AG08395 (cell line): ENCODE measurements at regions not wholly inside any gene's neighbourhood (a gene's known extent, or its start where the extent isn't known, plus 50 kb on each side); places are given as distances from the start of the nearest gene placed in this dataset.
"Not testable (repeated sequence)": the region's sequence is repeated elsewhere in the genome, so short reads cannot be mapped to it uniquely, and the experiment has no call there.

Experiments
- DNase-seq: peaks from one replicate; pipeline ENCODE4 v3.0.0; 2012; ENCODE audit warnings: mixed read lengths, low spot score

DNA sequence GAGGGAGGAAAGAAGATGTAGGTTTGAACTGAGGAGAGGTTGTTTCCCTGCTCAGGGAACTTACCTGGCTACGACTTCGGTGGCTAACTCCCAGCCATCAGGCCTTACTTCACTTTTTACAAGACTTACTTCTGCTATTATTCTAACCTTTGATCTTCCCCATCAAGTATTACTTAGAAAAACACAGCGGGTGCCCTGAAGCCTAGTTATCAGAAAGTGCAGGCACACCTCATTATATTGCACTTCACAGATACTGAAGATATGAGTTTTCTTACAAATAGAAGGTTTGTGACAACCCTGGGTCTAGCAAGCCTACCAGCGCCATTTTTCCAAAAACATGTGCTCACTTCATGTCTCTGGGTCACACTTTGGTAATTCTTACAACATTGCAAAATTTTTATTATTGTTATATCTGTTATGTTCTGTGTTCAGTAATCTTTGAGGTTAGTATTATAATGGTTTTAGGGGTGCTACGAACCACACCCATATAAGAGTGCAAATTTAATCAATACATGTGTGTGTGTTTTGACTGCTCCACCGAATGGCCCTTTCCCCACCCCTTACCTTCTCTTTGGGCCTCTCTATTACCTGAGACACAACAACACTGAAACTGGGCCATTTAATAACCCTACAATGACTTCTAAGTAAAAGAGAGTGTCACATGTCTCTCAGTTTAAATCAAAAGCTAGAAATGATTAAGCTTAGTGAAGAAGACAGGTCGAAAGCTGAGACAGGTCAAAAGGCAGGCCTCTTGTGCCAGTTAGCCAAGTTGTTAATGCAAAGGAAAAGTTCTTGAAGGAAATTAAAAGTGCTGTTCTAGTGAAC, 2102.7 kb upstream of the WWC1 start:
- no peak for DNase-seq

DNA sequence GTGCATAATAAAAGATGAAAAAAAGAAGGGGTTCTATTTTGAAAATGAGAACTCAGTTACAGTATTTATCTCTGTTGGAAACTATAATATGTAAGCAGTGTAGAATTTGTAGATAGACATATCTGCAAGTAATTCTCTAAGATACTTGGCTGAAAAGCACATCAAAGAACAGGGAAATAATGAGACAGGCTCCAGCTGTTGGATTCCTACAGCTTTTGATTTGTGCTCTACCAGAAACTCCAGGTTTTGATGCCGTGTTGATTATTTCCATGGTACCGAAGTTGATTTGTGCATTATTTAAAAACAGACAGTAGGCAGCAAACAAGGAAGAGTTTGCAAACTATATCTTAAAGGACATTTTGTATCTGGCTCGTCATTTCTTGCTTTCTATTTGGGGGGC, 2098.7 kb upstream of the WWC1 start:
- DNase-seq: no peak

DNA sequence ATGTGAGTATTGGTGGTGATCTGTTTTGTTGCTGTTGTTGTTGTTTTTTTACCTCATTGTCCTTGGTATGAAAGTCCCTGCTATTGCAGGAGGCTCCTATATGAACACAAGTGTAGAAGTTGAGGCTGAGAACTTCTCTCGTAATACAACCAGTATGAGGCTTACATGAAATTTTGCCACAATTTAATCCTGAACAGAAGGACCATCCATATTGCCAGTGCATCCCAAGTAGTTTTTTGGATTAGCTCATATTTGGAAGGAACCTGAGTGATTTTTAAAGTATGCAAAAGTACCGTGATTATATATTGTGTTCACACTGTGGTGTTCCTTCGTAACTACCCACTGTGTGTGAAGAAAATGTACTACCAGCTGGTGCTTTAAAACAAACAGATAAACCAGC, 2095.5 kb upstream of the WWC1 start:
- no peak for DNase-seq

DNA sequence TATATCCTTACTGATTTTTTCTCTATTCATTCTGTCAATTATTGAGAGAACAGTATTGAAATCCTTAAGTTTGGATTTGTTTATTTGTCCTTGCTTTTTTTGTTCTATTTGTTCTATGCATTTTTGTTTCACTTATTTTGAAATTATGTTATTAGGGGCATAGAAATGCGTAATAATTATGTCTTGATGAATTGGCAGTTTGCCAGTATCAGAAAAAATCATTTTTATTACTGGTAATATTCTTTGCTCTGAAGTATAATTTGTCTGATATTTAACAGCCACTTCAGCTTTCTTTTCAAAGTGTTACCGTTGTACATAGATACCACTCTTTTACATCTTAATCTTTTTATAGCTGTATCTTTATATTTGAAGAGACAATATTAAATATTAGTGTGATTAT, 2090.9 kb upstream of the WWC1 start:
- no peak for DNase-seq

DNA sequence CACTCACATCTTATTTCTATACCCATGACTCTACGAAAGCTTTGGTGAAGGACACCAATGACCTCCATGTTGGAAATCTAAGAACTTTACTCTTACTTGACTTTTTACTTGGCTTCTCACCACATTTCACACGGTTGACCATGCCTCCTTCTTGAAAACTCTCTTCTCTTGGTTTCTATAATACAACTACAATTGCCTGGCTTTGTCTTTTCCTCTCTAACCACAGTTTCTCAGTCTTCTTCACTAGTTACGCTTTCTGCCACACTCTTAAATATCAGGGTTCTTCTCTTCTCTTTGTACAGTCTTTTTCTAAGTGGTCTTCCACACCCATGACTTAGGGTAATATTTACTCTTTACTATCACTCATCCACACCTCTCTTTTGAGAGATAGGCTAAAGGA, 2079.8 kb upstream of the WWC1 start:
- no peak for DNase-seq

DNA sequence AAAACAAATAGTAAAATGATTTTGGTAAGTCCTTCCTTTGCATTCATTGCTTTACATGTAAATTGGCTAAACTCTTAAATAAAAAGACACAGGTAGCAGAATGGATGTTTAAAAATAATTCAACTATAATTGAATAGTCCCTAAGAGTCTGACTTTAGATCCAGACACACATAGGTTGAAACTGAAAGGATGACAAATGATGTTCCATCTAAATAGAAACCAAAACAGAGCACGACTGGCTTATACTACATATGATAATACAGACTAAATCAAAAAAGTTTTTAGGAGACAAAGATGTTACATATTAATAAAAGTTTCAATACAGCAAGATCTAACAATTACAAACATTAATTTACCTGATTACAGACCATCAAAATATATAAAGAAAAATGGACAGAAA, 2055.1 kb upstream of the WWC1 start:
- no peak for DNase-seq

DNA sequence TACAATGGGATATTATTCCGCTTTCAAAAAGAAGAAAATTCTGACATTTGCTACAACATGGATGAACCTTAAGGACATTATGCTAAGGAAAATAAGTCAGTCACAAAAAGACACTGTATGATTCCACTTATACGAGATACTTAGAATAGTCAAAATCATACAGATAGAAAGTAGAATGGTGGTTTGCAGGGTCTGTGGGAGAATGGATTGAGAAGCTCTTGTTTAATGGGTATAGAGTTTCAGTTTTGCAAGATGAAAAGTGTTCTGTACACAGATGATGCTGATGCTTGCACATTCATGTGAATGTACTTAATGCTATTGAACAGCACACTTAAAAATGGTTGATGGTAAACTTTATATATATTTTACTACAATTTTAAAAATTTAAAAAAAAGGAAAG, 2050.7 kb upstream of the WWC1 start:
- DNase-seq: no peak

DNA sequence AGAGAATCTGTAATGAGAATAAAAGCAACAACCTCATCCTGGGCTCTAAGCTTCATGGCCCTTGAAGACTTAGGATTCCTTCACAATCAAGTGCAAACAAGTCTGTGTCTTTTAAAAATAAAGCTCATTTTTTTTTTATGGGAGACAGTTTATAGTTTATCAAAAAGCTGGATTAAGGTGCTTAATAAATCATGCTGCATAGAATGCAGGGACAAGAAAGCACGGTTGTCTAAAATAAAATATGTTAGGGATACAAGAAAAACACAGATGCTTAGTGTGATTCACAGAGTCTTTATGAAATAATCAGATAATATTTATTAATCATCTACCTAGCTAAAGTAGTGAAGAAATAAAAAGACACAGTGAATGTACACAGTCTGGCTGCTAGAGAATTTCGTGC, 2045.9 kb upstream of the WWC1 start:
- no peak for DNase-seq

DNA sequence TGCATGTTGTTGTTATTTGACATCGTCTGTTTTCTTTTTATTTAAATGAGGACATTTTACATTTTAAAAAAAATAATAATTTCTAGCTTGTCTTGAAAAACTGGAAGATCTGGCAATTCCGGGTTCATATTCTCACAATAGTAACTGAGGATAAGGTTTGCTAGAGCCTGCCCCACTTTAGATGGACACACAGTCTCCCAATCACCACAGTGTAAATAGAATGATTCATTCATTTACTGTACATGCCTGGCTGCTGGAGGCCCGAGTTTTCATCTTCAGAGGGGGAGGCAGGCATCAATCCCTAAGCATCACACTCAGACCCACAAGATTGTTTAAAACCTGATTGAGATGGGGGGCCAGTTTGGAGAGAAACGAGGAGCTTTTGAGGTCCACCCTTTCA, 2039.7 kb upstream of the WWC1 start:
- DNase-seq: no peak

DNA sequence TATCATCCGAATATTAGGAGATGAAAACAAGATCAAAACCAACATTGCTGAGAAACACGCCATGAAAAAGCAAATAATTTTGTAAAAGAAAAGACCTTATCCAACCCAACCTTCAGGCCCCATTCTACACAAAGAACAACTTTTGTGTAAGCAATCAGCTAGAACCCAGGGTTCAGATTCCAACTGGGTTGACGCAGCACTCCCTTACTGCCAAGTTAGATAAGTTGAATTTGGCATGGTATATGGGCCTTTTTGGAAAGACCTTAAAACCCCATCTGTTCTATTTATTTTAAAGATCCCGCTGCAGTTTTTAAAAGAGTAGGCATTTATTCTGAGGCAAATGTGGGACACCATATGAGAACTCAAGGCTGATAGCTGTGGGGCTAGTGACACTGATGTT, 2033.8 kb upstream of the WWC1 start:
- DNase-seq: no peak

DNA sequence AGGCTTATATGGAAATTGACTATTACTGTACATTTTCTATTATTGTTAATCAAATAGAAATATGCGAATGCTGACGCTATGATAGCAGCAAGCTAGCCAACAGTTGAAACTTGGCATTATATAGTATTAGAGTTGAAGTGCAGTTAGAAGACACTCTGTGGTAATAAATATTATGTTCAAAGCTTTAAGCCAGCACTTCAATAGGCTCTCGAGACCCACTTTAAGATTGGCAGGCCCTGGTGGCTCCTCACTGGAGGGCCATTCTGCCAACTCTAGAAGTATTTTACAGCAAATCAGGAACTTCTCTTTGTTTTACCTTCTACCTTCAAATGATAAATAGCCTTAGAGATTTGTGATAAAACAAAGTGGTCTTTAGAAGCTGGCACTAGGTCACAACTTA, 2029.0 kb upstream of the WWC1 start:
- DNase-seq: no peak

DNA sequence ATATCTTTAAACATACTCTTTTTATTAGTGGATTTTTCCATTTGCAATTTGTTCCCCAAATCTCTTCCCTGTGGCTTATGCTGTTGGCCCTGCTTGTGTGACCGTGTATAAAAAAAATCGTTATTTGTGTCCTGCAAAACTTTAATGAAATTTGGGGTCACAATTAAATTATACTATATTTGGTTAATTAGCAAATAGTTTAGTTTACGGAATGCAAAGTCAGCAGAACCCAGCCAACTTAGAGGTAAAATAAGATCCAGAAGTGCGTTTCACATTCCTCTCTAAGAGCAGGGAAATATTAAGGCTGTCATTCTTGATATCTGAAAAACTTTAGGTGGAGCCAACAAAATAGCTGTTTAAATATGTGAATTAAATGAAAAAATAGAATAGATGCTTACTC, 2023.5 kb upstream of the WWC1 start:
- no peak for DNase-seq

DNA sequence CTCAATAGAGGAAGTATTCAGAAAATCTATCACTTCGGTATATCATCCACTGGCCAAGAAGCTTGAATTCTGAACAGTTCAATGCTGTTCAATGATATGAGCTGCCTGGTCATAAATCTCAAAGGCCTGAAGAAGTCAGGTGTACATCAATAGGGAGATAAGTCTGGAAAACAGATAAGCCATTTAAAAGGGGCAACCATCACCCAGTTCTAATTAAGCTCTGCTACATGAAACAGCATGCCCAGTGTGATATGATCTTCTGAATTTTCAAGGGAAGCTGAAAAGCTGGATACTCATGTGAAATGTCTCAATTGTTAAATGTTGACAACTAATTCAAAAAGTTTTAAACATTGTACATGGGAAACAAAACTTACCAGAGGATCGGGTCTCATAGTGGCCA, 2020.7 kb upstream of the WWC1 start:
- no peak for DNase-seq

DNA sequence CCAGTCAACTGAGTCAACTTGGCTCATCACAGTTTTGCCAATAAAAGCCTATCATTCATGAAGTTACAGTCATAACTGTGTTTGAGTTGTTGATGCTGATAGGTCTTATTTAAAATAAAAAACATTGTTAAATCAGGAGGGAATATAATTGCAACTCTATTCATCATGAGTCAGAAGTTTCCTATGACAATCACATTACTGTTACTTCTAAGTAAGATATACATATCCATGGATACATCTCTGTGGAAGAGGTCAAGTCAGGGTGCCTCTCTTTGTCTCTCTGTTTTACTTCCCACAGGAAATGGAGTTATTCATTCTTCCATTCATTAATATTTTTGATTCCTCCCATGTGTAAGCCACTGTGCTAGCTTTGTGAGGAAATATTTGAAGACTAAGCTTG, 2015.4 kb upstream of the WWC1 start:
- no peak for DNase-seq

DNA sequence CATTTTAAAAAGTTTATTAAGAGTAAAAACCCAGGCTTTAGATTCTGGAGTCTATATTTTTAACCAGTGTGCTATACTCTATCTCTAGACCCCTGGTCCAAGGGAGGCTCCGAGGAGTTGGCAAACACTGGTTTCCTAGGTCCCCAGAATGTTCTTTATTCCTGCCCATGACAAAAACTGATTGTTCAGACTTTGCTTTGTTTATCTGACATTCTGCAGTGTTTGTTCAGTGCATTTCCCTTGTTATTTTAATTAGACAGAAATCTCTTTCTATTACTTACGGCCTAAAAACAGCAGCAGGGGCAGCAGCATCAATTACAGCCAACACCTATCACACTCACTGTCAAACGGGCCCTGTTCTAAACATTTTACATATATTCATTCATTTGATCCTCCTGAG, 2011.6 kb upstream of the WWC1 start:
- no peak for DNase-seq

DNA sequence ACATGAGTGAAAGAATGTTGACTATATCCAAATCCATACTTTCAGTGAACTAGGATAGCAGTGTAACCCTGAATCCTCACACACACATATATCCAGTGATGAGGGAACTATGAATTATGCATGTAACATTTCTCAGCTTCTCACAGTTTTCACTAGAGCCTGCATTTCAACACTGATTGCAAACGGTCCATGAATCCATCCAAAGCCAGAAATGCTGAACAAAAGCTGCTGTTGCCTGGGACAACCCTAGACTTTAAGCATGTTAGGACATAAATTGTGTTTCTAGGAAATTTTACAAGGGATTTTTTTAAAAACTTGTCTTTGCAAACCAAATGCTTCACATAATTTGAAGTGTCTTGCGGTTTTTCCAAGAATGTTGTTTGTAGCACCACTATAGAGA, 2010.0 kb upstream of the WWC1 start:
- DNase-seq: no peak

DNA sequence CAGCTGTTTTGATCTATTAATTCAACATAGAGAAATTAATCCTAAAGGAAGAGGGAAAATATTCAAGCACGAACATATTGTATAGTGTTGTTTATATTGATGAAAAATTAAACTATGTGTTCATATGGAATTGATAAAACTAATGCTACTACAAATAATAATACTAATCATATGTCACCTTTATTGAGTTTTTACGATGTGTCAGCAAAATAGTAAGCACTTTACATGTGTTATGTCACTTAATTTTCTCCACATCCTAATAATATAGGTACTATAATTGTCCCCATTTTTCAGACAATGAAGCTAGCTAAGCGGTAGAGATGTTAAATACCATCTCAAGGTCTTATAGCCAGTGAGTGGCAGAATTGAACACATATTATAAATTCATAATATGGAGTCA, 2008.5 kb upstream of the WWC1 start:
- DNase-seq: no peak

DNA sequence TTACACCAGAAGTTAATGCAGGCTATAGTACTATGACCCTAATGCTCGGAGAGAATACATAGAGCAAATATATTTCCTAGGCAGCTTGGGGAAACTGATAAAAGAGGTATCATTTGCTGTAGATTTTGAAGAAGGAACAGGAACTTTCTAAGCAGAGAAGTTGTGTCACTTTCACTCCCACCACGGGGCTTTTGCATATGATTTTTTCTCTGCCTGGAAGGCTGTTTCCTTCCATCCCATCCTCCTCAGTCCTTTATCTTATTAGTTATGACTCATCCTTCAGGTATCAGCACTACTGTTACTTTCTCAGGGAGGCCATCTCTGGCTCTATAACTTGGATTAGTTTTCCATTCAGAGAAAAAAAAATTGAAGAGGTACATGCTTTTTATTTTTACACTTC, 2006.1 kb upstream of the WWC1 start:
- DNase-seq: no peak

DNA sequence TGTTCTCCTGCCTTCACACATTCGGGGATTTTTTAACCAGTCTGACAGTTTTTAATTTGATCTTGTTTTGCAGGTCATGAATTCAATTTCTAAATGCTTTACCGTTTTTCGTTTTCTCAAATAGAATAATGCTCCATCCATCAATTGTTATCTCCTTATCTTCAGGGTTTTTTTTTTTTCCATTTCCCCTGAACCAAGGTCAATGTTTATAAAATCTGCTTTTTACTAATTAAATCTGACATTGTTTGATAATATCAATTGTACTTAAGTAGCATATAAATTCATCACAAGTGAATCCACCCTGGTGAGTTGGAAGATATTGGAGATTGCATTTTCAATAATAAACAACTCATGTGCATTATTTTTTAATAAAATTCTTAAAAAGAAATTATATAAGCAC, 2004.6 kb upstream of the WWC1 start:
- no peak for DNase-seq

DNA sequence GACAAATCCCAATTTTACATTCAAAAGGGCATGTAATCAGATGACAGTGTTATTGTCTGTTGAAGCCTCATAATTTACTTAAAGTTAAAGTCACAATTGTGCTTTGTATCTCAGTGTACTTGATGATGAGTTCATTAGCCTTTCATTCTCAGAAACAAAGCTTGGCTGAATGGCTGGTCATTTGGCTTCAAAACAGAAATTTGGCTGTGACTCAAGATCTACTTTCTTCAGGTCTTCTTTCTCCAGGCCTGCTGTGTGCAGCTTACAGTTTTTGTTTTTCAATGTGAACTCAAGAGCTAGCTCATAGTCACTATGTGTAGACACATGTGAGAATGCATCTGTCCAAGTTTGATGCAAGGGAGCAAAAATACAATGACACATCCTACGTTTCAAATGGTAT, 2003.6 kb upstream of the WWC1 start:
- DNase-seq: no peak

DNA sequence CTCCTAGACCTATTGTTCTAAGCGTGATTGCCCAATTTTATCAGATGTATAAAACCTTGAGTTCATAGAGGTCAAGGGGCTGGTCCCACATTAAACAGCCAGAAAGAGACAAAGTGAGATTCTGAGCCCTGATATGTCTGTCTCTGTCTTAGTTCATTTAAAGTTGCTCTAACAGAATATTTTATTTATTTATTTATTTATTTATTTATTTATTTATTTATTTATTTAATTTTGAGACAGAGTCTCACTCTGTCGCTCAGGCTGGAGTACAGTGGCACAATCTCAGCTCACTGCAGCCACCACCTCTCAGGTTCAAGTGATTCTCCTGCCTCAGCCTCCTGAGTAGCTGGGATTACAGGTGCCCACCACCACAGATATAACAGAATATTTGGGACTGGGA, 1999.6 kb upstream of the WWC1 start:
- not testable (repeated sequence) for DNase-seq

DNA sequence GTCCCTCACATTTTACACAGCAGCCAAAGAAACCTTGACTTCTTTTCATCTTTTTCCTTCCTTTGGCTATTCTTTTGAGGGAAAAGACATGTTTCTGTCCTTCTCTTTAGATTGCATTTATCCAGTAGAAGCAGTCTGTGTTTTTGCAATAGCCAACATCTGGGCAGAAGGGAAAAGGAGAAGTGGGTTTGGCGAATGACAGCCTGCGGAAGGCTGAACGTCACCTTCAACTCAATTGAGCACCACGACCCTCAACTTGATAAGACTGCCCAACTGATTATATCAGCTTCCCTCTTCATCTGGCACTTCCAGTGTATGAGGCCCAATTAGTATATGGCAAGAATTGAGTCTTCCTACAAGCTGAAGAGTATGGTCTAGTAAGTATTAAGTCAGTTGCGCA, 1997.6 kb upstream of the WWC1 start:
- no peak for DNase-seq

DNA sequence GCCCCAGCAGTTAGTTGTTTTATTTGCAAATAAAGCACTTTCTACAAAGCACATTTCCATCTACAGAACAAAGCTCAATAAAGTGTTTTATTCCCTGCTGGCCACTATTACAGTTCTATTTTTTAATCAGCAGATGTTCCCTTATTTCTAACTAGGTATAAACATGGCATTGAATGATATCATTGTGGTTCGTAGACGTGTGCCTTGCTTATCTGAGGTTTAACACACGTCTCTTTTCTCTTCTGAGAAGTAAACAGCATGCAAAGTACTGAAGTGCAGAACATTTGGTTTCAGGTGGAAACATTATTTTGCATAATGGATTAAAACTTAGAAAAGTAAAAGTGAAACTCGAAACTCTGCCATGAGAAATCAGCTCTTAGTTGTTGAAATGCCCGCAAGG, 1989.3 kb upstream of the WWC1 start:
- DNase-seq: no peak

DNA sequence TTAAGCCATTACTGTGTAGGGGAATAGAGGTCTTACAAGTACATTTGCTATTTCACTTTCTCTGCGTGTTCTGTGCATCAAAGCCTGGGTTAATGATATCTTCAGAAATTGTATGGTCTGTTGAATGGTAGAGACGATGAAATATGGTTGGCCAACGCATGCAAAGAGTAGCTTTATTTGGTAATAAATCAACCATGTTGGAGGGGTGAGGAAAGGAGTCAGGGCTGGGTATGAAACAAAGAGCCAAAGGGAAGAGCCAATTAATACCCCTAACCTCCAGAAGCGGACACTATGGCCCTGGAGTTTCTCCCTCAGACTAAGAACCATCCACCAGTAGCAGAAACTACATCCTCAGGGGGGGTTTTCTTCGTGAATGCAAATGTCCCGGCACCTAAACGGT, 1974.0 kb upstream of the WWC1 start:
- no peak for DNase-seq
